WTC11 (cell line): ENCODE measurements at regions not wholly inside any gene's neighbourhood (a gene's known extent, or its start where the extent isn't known, plus 50 kb on each side); places are given as distances from the start of the nearest gene placed in this dataset.

Experiments
- ATAC-seq: fragments of 200-7000 bp; cut with Tn5 transposase; 2 replicates; pipeline ENCODE4 v1.10.0; 2021; ENCODE audit warnings: mild to moderate bottlenecking, moderate library complexity
- CTCF ChIA-PET: fragments of 300-600 bp; sonication (Branson Sonifier 250); formaldehyde crosslinking; loops from one replicate; lab custom pipeline; 2021; ENCODE audit warnings: antibody characterized with exemption; lab: Charles Lee
- POLR2A ChIA-PET: fragments of 350-600 bp; sonication (Branson Sonifier 250); formaldehyde crosslinking; loops from one replicate; lab custom pipeline; 2021; ENCODE audit warnings: antibody characterized with exemption; lab: Charles Lee
- DNase-seq: peaks from one replicate; pipeline ENCODE4 v3.0.0; 2021; ENCODE audit warnings: low spot score
- H3K27ac Mint-ChIP-seq: 2 replicates; pipeline ENCODE4 v1.8.0; 2021; ENCODE audit warnings: mixed read lengths
- H3K27me3 Mint-ChIP-seq: 2 replicates; pipeline ENCODE4 v1.8.0; 2021; ENCODE audit warnings: low read depth, mild to moderate bottlenecking, moderate library complexity, mixed read lengths
- H3K36me3 Mint-ChIP-seq: 2 replicates; pipeline ENCODE4 v1.8.0; 2021; ENCODE audit warnings: mixed read lengths
- H3K4me1 Mint-ChIP-seq: 2 replicates; pipeline ENCODE4 v1.8.0; 2022; ENCODE audit warnings: mixed read lengths
- H3K4me3 Mint-ChIP-seq: 2 replicates; pipeline ENCODE4 v1.8.0; 2021; ENCODE audit warnings: mild to moderate bottlenecking, moderate library complexity, mixed read lengths
- H3K9me3 Mint-ChIP-seq: 2 replicates; pipeline ENCODE4 v1.8.0; 2021; ENCODE audit warnings: mixed read lengths
- CREM ChIP-seq: sonication (generic); formaldehyde crosslinking; IDR thresholded peaks from 2 replicates; pipeline ENCODE4 v1.8.1; 2022; ENCODE audit warnings: mild to moderate bottlenecking, missing genetic modification reagents, moderate library complexity
- GRHL2 ChIP-seq: fragments of 250-450 bp; sonication (Bioruptor Pico); IDR thresholded peaks from 2 replicates; pipeline ENCODE4 v1.8.0; 2022; ENCODE audit warnings: mild to moderate bottlenecking, moderate library complexity; ENCODE audit not compliant: insufficient replicate concordance, severe bottlenecking
- KAT7 ChIP-seq: sonication (generic); formaldehyde crosslinking; IDR thresholded peaks from 2 replicates; pipeline ENCODE4 v1.8.1; 2023; ENCODE audit warnings: missing genetic modification reagents, mild to moderate bottlenecking, borderline replicate concordance
- MYBL2 ChIP-seq: sonication (generic); formaldehyde crosslinking; IDR thresholded peaks from 2 replicates; pipeline ENCODE4 v1.8.1; 2023; ENCODE audit warnings: mild to moderate bottlenecking, moderate library complexity, missing genetic modification reagents
- NR3C1 ChIP-seq: sonication (generic); formaldehyde crosslinking; conservative IDR thresholded peaks from 2 replicates; pipeline ENCODE4 v1.8.1; 2023; ENCODE audit warnings: low read depth, mild to moderate bottlenecking, missing genetic modification reagents
- SOX15 ChIP-seq: fragments of 250-450 bp; sonication (Bioruptor Pico); IDR thresholded peaks from 2 replicates; pipeline ENCODE4 v1.9.0; 2021; ENCODE audit warnings: mild to moderate bottlenecking
- ZNF219 ChIP-seq: sonication (generic); formaldehyde crosslinking; IDR thresholded peaks from 2 replicates; pipeline ENCODE4 v1.8.0; 2023; ENCODE audit warnings: missing genetic modification reagents, mild to moderate bottlenecking, borderline replicate concordance
- ZNF232 ChIP-seq: sonication (generic); formaldehyde crosslinking; IDR thresholded peaks from 2 replicates; pipeline ENCODE4 v1.8.0; 2022; ENCODE audit warnings: mild to moderate bottlenecking, missing genetic modification reagents
- TF ChIP-seq, protein P1 (sequence below): sonication (generic); formaldehyde crosslinking; IDR thresholded peaks from 2 replicates; pipeline ENCODE4 v1.8.0; 2022; ENCODE audit warnings: mild to moderate bottlenecking, missing genetic modification reagents
- TF ChIP-seq, protein P2 (sequence below): sonication (generic); formaldehyde crosslinking; IDR thresholded peaks from 2 replicates; pipeline ENCODE4 v1.8.1; 2023; ENCODE audit warnings: mild to moderate bottlenecking, missing genetic modification reagents, moderate library complexity
- TF ChIP-seq, protein P3 (sequence below): fragments of 250-450 bp; sonication (Bioruptor Pico); IDR thresholded peaks from 2 replicates; pipeline ENCODE4 v1.8.0; 2021; ENCODE audit warnings: mild to moderate bottlenecking
- TF ChIP-seq, protein P4 (sequence below): fragments of 250-450 bp; sonication (Bioruptor Pico); IDR thresholded peaks from 2 replicates; pipeline ENCODE4 v1.9.0; 2021; ENCODE audit warnings: mild to moderate bottlenecking, borderline replicate concordance
- TF ChIP-seq, protein P5 (sequence below): fragments of 250-450 bp; sonication (Bioruptor Pico); IDR thresholded peaks from 2 replicates; pipeline ENCODE4 v2.1.2; 2022; ENCODE audit warnings: mild to moderate bottlenecking, moderate library complexity
- TF ChIP-seq, protein P6 (sequence below): sonication (generic); formaldehyde crosslinking; IDR thresholded peaks from 2 replicates; pipeline ENCODE4 v1.8.0; 2022; ENCODE audit warnings: mild to moderate bottlenecking, missing genetic modification reagents

DNA sequence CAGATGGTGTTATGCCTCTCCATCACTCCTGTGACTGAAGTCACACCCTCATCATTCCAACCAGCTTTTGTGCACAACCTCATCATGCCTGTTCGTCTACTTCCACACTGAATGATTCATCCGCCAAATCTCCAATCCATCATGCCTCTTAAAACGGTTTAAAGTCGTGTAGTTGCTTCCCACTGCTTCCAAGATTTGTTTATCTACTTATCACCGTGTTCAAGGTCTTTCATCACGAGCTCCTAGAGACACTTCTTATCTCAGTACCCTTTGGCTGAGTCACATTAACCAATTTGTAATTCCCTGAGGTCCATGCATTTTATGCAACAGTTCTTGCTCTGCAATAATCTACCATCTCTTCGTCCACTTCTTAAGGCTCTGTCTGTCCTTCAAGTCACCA, 592.3 kb upstream of the ID2 start (continued):
- TF ChIP-seq, protein P1, sequence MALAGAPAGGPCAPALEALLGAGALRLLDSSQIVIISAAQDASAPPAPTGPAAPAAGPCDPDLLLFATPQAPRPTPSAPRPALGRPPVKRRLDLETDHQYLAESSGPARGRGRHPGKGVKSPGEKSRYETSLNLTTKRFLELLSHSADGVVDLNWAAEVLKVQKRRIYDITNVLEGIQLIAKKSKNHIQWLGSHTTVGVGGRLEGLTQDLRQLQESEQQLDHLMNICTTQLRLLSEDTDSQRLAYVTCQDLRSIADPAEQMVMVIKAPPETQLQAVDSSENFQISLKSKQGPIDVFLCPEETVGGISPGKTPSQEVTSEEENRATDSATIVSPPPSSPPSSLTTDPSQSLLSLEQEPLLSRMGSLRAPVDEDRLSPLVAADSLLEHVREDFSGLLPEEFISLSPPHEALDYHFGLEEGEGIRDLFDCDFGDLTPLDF (CRISPR knock-in tag), result no peak

DNA sequence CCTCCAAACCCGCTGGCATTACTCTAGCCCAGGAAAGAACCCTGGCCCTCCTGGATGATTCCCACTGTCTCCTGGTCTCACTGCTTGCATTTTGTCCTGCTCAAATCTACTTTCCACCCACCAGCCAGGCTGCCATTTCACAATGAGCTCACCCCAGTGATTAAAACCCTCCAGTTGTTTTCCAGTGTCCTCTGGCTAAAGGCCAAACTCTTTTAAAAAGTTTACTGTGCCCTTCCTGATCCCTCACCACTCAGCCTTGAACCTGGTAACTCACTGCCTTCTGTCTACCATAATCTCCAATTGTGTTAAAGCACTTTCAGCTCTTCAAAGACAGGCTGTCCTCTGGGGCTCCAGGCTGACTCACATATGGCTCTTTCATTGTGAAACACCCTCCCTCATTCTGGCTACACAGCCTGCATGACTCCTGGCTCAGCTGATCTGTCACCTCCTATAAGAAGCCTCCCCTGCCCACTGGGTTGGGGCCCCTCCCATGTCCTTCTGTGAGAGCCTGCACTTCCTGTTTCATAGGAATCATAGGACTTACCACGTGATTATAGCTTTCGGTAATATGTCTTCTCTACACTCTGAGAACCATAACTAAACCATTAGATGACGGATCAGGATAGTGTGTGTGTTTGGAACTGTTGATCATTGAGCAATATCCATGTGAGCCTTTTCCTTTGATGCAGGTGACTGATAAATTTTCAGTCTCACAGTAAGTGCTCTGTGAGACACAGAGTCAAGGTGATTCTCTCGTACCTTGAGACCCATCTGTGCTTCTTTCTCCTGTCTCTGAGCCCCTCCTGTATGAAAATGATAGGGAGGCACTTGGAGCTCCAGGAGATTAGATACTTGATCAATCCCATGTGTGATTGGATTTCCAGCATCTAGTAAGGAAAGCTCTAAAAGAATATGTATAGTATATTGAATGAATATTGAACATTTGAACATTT, 590.8 kb upstream of the ID2 start:
- Mint-ChIP-seq H3K4me1 (peaks cover 6% of the 10 kb centered on the region; the same call in 1 of the 2 replicates), H3K27me3 (no peaks in the 10 kb centered on the region)
- peak; percentile 30; the same call in 1 of the 2 replicates for ATAC-seq
- no peak for TF ChIP-seq SOX15 (CRISPR knock-in tag)
- TF ChIP-seq MYBL2 (CRISPR knock-in tag), result no peak
- TF ChIP-seq, protein P2, sequence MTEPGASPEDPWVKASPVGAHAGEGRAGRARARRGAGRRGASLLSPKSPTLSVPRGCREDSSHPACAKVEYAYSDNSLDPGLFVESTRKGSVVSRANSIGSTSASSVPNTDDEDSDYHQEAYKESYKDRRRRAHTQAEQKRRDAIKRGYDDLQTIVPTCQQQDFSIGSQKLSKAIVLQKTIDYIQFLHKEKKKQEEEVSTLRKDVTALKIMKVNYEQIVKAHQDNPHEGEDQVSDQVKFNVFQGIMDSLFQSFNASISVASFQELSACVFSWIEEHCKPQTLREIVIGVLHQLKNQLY (CRISPR knock-in tag), result no peak
- TF ChIP-seq, protein P3, sequence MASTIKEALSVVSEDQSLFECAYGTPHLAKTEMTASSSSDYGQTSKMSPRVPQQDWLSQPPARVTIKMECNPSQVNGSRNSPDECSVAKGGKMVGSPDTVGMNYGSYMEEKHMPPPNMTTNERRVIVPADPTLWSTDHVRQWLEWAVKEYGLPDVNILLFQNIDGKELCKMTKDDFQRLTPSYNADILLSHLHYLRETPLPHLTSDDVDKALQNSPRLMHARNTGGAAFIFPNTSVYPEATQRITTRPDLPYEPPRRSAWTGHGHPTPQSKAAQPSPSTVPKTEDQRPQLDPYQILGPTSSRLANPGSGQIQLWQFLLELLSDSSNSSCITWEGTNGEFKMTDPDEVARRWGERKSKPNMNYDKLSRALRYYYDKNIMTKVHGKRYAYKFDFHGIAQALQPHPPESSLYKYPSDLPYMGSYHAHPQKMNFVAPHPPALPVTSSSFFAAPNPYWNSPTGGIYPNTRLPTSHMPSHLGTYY (CRISPR knock-in tag), result no peak
- TF ChIP-seq GRHL2, result no peak
- TF ChIP-seq, all 79 proteins: peak for 0
- POLR2A ChIA-PET, result no interaction called here
- CTCF ChIA-PET, result interaction anchor here (0.9 kb wide), 1 partner anchor 42 kb away, joined by 4 read pairs; no protein-coding TSS in a partner anchor
- no peak for DNase-seq
- Mint-ChIP-seq H3K27ac (no peak overlapping the region), H3K9me3 (no peaks in the 10 kb centered on the region), H3K36me3 (no peaks in the 10 kb centered on the region), H3K4me3 (no peak overlapping the region)

DNA sequence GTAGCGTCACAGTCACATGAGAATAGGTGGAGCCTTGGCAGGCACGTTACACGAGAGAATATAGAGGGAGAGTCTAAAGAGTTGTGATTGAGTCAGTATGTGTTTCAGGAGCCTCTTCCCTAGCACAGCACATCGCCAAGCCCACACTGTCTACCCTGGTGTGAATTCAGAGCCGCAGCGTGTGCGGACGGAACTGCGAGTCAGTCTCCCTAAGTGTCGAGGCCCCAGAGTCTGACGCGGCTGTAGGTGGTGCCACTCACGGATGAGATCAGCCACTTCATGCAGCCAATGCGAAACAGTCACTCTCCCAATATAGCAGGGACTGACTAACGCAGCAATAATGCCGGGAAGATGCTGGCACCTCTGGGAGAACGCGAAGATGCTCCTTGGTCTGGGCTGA, 587.3 kb upstream of the ID2 start:
- no peaks in the 10 kb centered on the region for H3K27me3 Mint-ChIP-seq
- ChIA-PET POLR2A (no interaction called here), CTCF (no interaction called here)
- ATAC-seq (no peak), DNase-seq (no peak)
- no peaks in the 10 kb centered on the region for H3K36me3 Mint-ChIP-seq
- peaks cover 8% of the 10 kb centered on the region for H3K9me3 Mint-ChIP-seq
- peaks cover 6% of the 10 kb centered on the region; the same call in 1 of the 2 replicates for H3K4me1 Mint-ChIP-seq
- TF ChIP-seq NR3C1, result no peak
- TF ChIP-seq ZNF219, result no peak
- no peak for TF ChIP-seq ZNF232 (CRISPR knock-in tag)
- TF ChIP-seq, protein P4, sequence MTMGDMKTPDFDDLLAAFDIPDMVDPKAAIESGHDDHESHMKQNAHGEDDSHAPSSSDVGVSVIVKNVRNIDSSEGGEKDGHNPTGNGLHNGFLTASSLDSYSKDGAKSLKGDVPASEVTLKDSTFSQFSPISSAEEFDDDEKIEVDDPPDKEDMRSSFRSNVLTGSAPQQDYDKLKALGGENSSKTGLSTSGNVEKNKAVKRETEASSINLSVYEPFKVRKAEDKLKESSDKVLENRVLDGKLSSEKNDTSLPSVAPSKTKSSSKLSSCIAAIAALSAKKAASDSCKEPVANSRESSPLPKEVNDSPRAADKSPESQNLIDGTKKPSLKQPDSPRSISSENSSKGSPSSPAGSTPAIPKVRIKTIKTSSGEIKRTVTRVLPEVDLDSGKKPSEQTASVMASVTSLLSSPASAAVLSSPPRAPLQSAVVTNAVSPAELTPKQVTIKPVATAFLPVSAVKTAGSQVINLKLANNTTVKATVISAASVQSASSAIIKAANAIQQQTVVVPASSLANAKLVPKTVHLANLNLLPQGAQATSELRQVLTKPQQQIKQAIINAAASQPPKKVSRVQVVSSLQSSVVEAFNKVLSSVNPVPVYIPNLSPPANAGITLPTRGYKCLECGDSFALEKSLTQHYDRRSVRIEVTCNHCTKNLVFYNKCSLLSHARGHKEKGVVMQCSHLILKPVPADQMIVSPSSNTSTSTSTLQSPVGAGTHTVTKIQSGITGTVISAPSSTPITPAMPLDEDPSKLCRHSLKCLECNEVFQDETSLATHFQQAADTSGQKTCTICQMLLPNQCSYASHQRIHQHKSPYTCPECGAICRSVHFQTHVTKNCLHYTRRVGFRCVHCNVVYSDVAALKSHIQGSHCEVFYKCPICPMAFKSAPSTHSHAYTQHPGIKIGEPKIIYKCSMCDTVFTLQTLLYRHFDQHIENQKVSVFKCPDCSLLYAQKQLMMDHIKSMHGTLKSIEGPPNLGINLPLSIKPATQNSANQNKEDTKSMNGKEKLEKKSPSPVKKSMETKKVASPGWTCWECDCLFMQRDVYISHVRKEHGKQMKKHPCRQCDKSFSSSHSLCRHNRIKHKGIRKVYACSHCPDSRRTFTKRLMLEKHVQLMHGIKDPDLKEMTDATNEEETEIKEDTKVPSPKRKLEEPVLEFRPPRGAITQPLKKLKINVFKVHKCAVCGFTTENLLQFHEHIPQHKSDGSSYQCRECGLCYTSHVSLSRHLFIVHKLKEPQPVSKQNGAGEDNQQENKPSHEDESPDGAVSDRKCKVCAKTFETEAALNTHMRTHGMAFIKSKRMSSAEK, result no peak
- no peak for TF ChIP-seq GRHL2
- TF ChIP-seq, protein P5, sequence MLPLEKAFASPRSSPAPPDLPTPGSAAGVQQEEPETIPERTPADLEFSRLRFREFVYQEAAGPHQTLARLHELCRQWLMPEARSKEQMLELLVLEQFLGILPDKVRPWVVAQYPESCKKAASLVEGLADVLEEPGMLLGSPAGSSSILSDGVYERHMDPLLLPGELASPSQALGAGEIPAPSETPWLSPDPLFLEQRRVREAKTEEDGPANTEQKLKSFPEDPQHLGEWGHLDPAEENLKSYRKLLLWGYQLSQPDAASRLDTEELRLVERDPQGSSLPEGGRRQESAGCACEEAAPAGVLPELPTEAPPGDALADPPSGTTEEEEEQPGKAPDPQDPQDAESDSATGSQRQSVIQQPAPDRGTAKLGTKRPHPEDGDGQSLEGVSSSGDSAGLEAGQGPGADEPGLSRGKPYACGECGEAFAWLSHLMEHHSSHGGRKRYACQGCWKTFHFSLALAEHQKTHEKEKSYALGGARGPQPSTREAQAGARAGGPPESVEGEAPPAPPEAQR, result no peak
- no peak for TF ChIP-seq KAT7 (CRISPR knock-in tag)
- TF ChIP-seq, protein P6, sequence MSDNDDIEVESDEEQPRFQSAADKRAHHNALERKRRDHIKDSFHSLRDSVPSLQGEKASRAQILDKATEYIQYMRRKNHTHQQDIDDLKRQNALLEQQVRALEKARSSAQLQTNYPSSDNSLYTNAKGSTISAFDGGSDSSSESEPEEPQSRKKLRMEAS (CRISPR knock-in tag), result no peak
- no peak for TF ChIP-seq MYBL2 (CRISPR knock-in tag)
- no peak for TF ChIP-seq CREM (CRISPR knock-in tag)
- no peak overlapping the region for H3K27ac Mint-ChIP-seq
- H3K4me3 Mint-ChIP-seq, result no peak overlapping the region
